Right lung (tissue), 2 donors: ENCODE measurements at regions not wholly inside any gene's neighbourhood (a gene's known extent, or its start where the extent isn't known, plus 50 kb on each side); places are given as distances from the start of the nearest gene placed in this dataset.
"Not testable (repeated sequence)": the region's sequence is repeated elsewhere in the genome, so short reads cannot be mapped to it uniquely, and the experiment has no call there.

ENCODE experiments used
- DNase-seq, 2 donors: peaks; one replicate each; pipeline ENCODE4 v3.0.0-alpha.2; 2013

DNA sequence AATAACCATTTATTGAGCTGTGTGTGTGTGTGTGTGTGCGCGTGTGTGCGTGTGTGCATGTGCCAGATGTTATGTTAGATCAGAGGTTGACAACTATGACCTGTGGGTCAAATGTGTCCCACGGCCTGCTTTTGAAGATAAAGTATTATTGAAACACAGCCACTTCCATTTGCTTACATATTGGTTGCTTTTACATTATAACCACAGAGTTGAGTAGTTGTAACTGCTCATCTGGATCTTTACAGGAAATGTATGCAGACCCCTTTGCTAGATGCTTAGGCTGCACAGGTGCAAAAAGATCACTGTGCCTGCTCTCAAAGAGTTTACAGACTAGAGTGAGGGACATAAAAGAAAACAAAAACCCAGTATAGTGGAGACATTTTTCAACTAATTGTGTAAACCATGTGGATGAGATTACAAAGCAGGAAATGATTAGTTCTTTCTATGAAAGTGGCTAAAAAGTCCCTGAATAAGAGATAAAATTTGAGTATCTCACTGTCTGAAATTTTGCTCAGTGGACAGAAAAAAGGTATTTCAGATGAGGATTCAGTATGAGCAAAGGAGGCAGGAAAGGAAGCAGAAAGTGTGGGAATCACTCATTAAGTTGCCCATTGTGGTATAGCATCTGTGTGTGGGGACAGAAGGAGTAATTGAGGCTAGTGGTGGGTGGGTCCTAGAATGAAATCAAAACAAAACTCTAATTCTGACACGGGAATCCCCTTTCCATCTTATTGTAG lies 188.4 kb downstream of the PAH start:
- DNase-seq = no peak

DNA sequence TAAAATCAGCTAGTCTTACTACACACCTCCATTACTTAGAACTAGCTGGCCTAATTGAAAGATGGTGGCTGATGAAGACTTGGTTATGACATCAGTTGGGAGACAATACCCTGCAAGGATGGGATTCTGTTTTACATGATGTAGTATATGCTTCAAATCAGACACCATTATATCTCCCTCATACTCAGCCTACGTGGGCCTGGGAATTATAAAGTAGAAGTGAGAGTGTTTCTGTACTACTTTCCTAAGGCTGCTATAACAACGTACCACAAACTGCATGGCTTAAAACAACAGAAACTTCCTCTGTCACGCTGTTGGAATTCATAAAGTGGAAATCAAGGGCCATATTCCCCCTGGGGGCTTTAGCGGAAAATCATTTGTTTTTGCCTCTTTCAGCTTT lies 190.4 kb downstream of the PAH start:
- no peak for DNase-seq

DNA sequence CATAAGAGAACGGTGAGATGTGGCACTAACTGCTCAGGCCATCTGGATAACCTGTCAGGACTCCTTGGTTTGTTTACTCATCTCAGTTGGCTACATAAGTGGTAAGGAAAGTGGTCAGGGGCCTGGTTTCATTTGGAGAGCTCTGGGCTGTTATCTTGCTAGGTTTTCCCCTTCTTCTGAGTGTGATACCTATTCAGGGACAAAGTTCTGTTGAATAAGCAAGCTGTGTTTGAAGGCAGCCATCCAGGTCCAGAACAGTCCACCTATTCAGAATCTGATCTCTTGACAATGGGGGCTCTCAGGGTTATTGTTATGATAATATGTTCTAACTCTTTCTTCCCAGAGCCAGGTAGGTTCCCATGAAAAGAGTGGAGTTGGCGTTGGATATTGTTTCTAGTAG lies 194.9 kb downstream of the PAH start:
- no peak for DNase-seq

DNA sequence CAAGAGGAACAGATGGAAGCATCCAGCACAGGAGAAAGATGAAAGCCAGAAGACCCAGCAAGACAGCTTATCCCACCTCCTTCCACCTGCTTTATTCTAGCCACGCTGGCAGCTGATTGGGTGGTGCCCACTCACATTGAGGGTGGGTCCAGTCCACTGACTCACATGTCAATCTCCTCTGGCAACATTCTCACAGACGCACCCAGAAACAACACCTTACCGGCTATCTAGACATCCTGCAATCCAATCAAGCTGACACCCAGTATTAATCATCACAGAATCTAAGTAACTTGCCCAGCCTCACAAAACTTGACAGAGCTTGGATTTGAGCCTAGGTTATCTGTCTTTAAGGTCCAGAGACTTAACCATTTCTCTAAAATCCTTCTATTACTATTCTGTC lies 208.9 kb downstream of the PAH start:
- DNase-seq = no peak

DNA sequence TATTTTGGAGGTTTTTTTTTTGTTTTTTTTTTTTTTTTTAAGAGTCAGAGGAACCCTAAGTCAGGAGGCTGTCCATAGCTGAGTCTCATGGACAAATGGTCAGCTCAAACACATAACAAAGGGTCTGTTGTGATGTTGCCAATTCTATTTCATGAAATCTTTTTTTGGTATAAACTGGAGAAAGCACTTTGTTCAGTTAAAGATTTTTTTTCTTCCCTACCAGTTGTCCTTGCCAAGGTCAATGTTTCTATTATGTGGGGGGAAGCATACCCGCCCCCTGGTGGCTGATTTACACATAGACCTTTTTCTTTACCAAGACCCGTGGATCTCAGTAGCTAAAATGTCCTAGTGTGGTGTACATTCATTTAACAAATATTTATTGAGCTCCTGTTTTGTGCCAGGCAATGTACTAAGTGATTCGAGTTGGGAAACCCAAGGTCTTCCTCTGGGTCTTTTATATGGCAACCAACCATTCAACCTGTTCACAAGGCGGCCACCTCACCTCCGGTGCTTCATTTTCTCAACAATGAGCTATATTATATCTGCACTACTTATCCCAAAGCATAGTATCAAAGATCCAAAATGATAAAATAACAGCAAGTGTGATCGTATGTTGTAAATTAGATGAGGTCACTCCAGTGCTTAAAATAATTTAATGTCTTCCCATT lies 214.5 kb downstream of the PAH start:
- peak; percentile 33 to 61 for DNase-seq

DNA sequence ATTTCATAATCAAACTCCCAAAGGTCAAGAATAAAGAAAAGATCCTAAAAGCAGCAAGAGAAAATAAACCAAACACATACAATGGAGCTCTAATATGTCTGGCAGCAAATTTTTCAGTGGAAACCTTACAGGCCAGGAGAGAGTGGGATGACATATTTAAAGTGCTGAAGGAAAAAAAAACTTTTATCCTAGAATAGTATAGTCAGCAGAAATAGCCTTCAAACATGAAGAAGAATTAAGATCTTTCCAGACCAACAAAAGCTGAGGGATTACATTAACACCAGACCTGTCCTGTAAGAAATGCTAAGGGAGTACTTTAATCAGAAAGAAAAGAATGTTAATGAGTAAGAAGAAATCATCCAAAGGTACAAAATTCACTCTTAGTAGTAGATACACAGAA lies 215.7 kb upstream of the IGF1 start:
- no peak for DNase-seq

DNA sequence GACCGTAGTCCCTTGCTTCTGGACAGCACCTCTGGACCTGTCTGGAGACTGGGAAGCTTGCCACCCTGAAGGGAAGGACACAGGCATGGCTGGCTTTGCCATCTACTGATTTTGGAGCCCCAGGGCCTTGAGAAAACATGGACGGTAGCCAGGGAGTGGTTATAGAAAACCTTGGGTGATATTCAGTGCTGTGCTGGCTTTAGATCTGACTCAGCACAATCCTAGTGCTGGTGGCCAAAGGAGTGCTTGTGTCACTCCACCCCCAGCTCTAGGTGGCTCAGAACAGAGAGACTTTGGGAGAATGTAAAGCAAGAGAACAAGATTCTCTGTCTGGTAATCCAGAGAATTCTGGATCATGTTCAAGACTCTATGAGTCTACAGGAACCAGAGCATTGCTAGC lies 214.5 kb upstream of the IGF1 start:
- no peak for DNase-seq

DNA sequence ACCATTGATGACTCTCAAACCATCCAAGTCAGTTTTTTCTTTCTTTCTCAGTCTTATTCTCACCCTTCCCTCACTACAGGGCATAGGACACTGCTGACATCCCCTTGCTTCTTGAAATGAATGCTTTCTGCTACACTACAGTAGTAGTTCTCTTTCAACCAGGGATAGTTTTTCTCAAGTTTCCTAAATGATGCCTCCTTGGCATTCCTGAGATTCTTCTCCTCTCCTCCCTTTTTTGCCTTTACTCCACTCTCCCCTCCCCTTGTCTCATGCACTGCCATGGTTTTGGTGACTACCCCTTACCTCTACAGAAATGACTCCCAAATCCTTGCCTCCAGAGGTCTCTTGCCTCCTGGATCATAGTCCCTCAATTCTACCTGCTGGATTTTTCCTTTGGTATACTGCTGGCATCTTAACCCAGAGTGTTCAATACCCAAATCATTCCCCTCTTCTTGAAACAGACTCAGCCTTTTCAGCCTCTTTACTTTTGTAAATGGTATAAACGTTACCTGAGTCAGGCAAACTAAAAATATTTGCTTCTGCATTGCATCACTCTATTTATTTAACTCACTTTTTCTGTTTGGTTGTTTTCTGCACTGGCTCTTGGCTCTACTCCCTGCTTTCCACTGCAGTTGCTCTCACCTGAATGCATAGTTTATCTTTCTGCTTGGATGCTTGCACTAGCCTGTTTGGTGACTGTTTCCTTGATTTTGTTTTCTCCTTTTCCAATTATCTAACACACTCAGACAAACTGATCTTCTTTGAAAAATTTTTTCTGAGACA lies 211.6 kb upstream of the IGF1 start:
- DNase-seq = no peak

DNA sequence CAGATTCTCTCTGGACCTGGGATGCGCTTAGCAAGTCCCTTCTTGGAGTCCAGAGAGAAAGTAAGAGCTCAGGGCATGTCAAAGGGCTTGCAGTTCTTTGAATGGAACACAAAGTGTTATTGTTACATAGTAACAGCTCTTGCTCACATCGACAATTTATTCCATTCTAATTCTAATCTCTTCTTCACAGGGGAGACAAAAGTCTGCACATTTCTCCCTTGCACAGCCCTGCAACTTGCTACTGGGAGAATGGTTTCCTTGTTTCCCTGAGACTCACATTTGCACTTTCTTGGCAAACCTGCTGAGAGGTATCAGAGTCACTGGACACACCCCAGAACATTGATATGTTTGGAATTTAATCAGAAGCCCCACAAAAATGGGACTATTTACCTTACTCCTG lies 209.9 kb upstream of the IGF1 start:
- DNase-seq = no peak

DNA sequence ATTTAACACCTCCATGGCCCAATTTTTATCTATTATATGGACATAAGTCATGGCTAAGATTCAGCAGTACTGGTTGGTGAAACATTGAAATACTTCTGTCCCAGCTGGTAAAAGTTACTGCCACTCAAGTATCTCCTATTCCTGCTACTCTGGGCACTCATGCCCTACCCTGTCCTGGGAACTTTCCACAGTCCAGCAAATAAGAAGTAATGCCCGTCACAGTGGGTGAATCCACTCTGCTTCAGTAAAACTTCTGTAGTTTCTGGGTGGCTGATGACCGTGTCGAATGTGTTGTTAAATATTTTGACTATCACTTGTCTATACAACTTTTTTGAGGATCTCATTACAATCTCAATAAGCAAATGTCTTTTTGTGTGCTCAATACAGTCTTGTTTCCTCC lies 209.3 kb upstream of the IGF1 start:
- DNase-seq = no peak

DNA sequence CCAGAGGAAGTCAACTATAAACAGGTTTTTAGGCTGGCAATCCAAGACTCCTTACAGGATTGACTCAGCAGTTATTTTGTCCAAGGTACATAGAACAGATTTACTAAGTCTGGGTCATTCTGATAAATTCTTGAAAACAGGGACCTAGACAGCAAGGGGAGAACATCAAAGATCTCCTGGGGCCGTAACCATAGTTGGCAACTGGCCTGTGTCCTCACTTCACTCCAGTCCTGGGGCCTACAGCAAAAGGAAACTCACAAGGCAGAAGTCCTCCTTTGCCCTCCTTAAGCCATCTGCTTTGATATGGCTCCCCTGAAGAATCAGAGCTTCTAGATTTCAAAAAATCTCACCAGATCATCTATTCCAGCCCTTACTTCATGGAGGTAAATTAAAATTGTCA lies 207.2 kb upstream of the IGF1 start:
- DNase-seq = no peak

DNA sequence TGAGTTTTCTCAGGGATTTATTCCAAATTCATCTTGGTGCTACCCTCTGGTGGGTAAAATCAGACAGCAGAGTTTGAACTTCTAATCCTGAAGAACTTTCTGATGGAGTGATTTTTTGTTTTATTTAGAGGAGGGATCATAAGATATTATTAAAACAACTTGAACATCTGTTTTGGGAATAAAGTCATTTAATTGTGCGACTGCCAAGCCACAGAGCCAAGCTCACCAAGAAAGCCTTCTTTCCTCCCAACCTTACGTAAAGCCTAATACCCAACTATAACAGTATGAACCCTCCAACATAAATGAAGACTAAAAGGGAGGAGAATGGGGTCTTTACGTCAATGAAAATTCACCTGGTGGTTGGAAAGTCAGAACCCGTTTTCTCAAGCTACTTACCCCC lies 205.5 kb upstream of the IGF1 start:
- no peak for DNase-seq

DNA sequence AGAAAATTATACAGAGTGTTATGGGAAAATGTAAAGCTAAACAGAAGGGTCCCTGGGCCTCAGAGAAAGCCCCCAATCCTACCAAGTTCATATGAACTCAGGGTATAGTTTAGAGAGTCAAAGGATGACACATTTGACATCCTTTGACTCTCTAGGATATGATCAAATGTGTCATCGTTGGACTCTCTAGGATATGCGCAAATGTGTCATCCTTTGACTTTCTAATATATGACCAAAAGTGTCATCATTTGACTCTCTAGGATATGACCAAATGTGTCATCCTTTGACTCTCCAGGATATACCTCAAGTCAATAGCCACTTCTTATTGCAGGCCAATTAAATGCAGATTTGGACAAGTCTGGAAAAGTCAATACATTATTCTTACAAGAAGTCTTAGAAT lies 204.8 kb upstream of the IGF1 start:
- DNase-seq = no peak

DNA sequence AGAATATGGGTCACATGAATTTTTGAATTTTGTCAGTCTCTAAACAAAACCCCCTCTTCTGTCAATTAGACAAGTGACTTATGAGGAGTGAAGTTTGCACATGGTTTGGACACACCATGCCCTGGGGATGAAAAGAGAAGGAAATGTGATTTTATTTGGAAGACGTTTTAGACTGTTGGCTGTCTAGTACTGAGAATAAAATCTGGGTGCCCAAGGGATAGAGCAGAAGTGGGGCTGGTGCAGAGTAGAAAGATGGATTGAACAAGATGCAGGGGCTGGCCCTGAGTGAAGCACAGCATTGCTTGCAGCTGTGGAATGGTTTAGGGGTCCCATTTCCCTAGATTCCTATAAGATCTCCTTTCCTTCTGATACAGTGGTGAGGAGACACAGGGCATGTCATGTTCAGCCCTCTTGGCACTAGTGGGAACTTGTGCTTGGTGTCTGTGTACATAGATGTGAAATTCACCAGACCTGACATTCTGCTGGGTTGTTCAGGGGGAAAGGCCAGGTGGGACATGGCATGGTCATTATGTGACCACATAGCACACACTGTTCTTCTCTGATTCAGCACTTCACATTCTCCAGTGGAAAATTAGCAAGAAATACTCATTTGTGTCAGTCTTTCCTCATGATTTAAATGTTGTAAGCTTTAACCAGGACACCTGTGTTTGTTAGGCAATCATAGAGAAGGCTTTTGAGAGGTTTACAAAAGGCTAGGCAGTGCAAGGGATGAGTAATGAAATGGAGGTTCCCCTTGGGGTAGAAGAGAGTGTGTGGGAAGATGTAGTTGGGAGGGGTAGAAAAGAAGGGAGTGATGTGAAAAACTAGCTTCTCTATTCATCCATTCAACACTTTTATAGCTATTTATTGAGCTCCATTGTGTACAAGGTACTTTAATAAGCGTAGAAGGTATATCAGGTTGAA lies 202.3 kb upstream of the IGF1 start:
- DNase-seq = no peak

DNA sequence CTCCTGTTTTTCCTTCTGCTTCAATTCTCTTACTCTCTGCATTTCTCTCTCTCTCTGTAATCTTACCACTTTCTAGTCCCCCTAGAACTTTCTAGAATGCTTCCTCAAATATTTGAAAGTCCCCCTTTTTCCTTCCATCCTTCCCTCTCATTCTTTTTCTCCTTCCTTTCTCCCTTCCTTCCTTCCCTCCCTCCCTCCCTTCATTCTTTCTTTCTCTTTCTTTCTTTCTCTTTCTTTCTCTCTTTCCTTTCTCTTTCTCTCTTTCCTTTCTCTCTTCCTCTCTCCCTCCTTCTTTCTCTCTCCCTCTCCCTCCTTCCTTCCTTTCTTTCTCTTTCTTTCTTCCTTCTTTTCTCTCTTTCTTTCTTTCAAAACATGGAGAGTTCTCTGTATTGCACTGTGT lies 201.4 kb upstream of the IGF1 start:
- no peak for DNase-seq

DNA sequence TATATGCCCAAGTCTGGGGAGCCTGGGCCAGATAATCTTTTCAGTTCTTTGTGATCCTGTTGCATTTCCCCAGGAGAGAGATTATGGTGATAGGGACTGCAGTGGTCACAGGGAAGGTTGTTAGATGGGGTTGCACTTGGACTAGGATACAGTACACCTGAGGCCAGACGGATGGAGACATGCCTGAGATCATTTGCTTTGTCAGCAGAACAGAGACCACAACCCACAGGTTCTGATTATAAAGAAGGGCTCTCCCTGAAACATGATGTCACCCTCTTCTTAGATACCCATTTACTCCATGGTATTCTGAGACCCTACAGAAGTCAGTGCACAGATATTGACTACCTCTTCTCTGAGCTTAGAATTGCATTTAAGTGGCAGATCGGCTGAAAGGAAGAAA lies 200.9 kb upstream of the IGF1 start:
- no peak for DNase-seq

DNA sequence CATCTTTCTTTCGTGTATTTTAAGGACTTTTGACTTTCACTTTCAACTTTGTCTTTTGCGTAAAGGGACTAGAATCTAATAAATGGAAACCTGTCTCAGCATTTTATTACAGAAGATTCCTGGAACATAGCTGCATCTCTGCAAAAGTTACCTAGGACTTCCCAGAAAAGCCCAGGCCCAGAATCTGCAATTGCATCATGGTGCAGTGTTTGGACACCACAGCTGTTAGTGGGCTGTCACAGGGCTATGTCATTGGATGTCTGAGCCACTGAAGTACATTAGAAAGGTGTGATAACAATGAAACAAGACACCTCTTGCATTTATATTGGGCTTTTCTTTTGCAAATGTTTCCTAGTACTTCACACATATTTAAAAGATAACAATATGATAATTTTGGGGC lies 199.9 kb upstream of the IGF1 start:
- no peak for DNase-seq

DNA sequence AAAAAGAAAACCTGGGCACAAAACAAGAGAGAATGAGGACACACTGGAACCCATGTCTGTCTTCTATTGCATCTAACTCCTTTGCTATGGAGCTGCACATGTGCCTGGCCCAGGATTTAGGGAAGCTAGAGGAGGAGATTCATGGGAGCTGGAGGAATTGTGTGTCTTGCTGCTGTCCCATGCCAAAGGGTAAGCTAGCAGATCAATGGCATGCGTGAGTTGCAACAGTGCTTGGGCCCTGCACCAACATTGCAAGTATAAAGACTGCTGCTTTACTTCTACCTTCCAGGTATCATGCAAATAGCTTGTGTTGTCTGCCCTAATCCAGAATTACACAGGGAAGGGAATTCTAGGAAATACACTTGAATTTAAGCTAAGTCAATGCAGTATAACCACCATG lies 196.4 kb upstream of the IGF1 start:
- no peak for DNase-seq

DNA sequence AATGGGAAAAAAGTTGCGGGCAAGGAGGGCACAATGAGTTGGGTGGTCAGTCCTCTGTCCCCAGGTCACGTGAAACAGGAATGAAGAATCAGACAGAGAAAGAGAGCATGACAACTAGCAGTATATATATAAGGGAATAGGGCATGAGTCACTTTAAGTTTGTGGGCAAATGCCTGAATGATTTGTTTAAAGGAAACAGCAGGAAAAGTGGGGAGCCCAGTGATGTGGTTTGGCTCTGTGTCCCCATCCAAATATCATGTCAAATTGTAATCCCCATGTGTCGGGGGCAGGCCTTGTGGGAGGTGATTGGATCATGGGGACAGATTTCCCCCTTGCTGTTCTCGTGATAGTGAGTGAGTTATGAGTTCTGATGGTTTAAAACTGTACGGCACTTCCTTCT lies 195.3 kb upstream of the IGF1 start:
- no peak for DNase-seq

DNA sequence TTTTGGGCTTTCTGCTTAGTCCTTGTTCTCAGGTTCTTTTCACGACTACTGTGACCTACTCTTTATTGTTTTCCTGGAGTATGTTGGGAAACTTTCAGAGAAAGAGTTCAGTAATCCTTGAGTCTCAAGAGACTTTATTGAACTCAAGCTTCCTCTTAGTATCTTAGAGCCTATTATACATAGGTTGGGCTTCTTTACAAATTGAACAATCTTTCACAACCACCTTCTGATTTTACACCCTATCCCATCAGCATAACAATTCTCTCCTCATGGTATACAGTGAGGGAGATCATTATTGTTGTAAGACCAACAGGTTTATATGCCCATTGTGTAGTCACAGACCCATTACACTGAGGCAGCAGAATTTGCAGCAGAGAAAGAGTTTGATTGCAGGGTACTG lies 193.2 kb upstream of the IGF1 start:
- DNase-seq = no peak

DNA sequence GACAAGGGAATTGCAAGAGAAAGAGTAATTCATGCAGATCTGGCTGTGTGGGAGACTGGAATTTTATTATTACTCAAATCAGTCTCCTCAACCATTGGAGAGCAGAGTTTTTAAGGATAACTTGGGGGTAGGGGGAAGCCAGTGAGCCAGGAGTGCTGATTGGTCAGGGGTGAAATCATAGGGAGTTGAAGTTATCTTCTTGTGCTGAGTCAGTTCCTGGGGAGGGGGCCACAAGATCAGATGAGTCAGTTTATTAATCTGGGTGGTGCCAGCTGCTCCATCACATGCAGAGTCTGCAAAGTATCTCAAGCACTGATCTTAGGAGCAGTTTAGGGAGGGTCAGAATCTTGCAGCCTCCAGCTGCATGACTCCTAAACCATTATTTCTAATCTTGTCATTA lies 191.8 kb upstream of the IGF1 start:
- not testable (repeated sequence) for DNase-seq

DNA sequence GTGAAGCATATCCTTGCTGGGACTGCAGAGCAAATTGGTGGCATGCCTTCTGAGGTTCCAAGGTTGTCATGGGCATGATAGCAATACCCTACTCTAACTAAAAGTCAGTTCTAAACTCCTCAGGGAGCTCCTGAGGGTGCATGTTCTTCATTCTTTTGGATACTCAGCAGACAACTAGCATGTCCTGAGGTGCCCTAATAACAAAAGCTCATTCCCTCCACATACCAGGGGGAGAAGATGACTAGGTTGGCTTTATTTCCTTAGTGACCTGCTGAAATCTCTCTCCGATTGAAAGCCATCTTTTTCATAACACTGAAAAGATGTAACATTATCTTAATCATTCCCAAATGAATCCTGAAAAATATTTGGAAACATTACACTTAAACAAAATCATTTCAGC lies 188.7 kb upstream of the IGF1 start:
- no peak for DNase-seq
